ENCODE measurements at regions not wholly inside any gene's neighbourhood (a gene's known extent, or its start where the extent isn't known, plus 50 kb on each side); places are given as distances from the start of the nearest gene placed in this dataset.

GRCh38 chr16:60563166-60563565 is 1473.1 kb downstream of the CDH8 start:
- no peaks in the 10 kb centered on the region for H3K9me3 ChIP-seq (ENCODE audit: low read length)
- no peak overlapping the region for H3K27ac ChIP-seq (ENCODE audit: low read length)
- H3K27me3 ChIP-seq (ENCODE audit: insufficient read depth, low read depth, low read length): no peaks in the 10 kb centered on the region
- no peak overlapping the region for H3K4me3 ChIP-seq (ENCODE audit: low read length)
- no peaks in the 10 kb centered on the region for H3F3A ChIP-seq (ENCODE audit: insufficient read depth, low read length, poor library complexity, severe bottlenecking)
- no peak overlapping the region for H3K4me2 ChIP-seq (ENCODE audit: low read length)
- H3K9me2 ChIP-seq (ENCODE audit: insufficient read depth, low read length): no peaks in the 10 kb centered on the region
- no peaks in the 10 kb centered on the region for H3K79me2 ChIP-seq (replicated peaks; ENCODE audit: insufficient read depth, low read length)
- no peaks in the 10 kb centered on the region for H4K20me1 ChIP-seq (ENCODE audit: insufficient read depth)
- no peak overlapping the region for H2AFZ ChIP-seq (ENCODE audit: low read depth, low read length)
- no peak overlapping the region for H3K9ac ChIP-seq (ENCODE audit: low read length)
- H3K36me3 ChIP-seq (ENCODE audit: insufficient read depth, low read length): no peaks in the 10 kb centered on the region
- TF ChIP-seq SMC3 (conservative IDR thresholded peaks at IDR 0.05; ENCODE audit: poor library complexity) (no peak), MXI1 (conservative IDR thresholded peaks at IDR 0.05; ENCODE audit: poor library complexity, severe bottlenecking) (no peak), CTCF (IDR thresholded peaks at IDR 0.05; ENCODE audit: poor library complexity, severe bottlenecking) (no peak), EZH2 (IDR thresholded peaks at IDR 0.05; ENCODE audit: borderline replicate concordance, insufficient read depth, low read length, poor library complexity, severe bottlenecking) (no peak), RAD21 (conservative IDR thresholded peaks at IDR 0.05) (no peak), POLR2AphosphoS5 (IDR thresholded peaks at IDR 0.05) (no peak), TAF1 (IDR thresholded peaks at IDR 0.05; ENCODE audit: low read depth) (no peak), REST (IDR thresholded peaks at IDR 0.05; ENCODE audit: borderline replicate concordance) (no peak), EP300 (conservative IDR thresholded peaks at IDR 0.05; ENCODE audit: poor library complexity, severe bottlenecking) (no peak)

GRCh38 chr16:60558936-60559335 is 1477.3 kb downstream of the CDH8 start:
- Histone ChIP-seq H3F3A (ENCODE audit: insufficient read depth, low read length, poor library complexity, severe bottlenecking) (no peaks in the 10 kb centered on the region), H3K27ac (ENCODE audit: low read length) (no peak overlapping the region)

More at GRCh38 chr16:60558936-60559335, 1477.3 kb downstream of the CDH8 start:
- no peaks in the 10 kb centered on the region for H4K20me1 ChIP-seq (ENCODE audit: insufficient read depth)
- H3K27me3 ChIP-seq (ENCODE audit: insufficient read depth, low read depth, low read length): no peaks in the 10 kb centered on the region
- H3K36me3 ChIP-seq (ENCODE audit: insufficient read depth, low read length): no peaks in the 10 kb centered on the region
- H3K9me3 ChIP-seq (ENCODE audit: low read length): no peaks in the 10 kb centered on the region
- no peak for TF ChIP-seq MXI1 (conservative IDR thresholded peaks at IDR 0.05; ENCODE audit: poor library complexity, severe bottlenecking)
- no peak for TF ChIP-seq TAF1 (IDR thresholded peaks at IDR 0.05; ENCODE audit: low read depth)
- no peak for TF ChIP-seq EZH2 (IDR thresholded peaks at IDR 0.05; ENCODE audit: borderline replicate concordance, insufficient read depth, low read length, poor library complexity, severe bottlenecking)
- no peaks in the 10 kb centered on the region for H3K79me2 ChIP-seq (replicated peaks; ENCODE audit: insufficient read depth, low read length)
- H3K4me2 ChIP-seq (ENCODE audit: low read length): no peak overlapping the region
- no peaks in the 10 kb centered on the region for H3K9me2 ChIP-seq (ENCODE audit: insufficient read depth, low read length)
- no peak overlapping the region for H3K4me3 ChIP-seq (ENCODE audit: low read length)
- no peak overlapping the region for H3K9ac ChIP-seq (ENCODE audit: low read length)
- H2AFZ ChIP-seq (ENCODE audit: low read depth, low read length): no peak overlapping the region

Data from neural cell (in vitro differentiated cells).